K562 (cell line): ENCODE measurements at regions not wholly inside any gene's neighbourhood (a gene's known extent, or its start where the extent isn't known, plus 50 kb on each side); places are given as distances from the start of the nearest gene placed in this dataset.

Experiments used
- BRD9 ChIP-seq: fragments of 450-650 bp; IDR thresholded peaks from 2 replicates; pipeline ENCODE4 v1.6.1; 2018; ENCODE audit warnings: low read depth; ENCODE audit not compliant: partially characterized antibody
- CHCHD3 ChIP-seq: fragments of 250-450 bp; sonication (Bioruptor Pico); IDR thresholded peaks from 2 replicates; pipeline ENCODE4 v2.1.2; 2022; ENCODE audit warnings: mild to moderate bottlenecking
- FOXA1 ChIP-seq: fragments of 450-650 bp; IDR thresholded peaks from 2 replicates; pipeline ENCODE4 v1.6.1; 2016; ENCODE audit warnings: mild to moderate bottlenecking, borderline replicate concordance
- KLF1 ChIP-seq: fragments of 450-650 bp; IDR thresholded peaks from 2 replicates; pipeline ENCODE4 v1.6.1; 2016; ENCODE audit warnings: missing genetic modification characterization, missing compliant biosample characterization
- NCOA4 ChIP-seq: fragments of 450-650 bp; IDR thresholded peaks from 2 replicates; pipeline ENCODE4 v1.6.1; 2018; ENCODE audit warnings: mild to moderate bottlenecking; ENCODE audit not compliant: partially characterized antibody
- RAD51 ChIP-seq: fragments of 450-650 bp; IDR thresholded peaks from 2 replicates; pipeline ENCODE4 v1.7.1; 2016; ENCODE audit warnings: low read depth, mild to moderate bottlenecking, borderline replicate concordance
- REST ChIP-seq, 2 experiments: fragments of 450-650 bp; formaldehyde crosslinking in 1 of 2; IDR thresholded peaks; 2 replicates each; pipeline versions ENCODE4 v1.4.0 to v1.6.1; 2014 to 2020; ENCODE audit warnings: mild to moderate bottlenecking in 2 of 2, borderline replicate concordance in 1 of 2, low read depth in 1 of 2
- SMARCC2 ChIP-seq: fragments of 450-650 bp; IDR thresholded peaks from 2 replicates; pipeline ENCODE4 v1.6.1; 2017; ENCODE audit warnings: antibody characterized with exemption, moderate library complexity, mild to moderate bottlenecking, low read depth
- STAT6 ChIP-seq: sonication (generic); formaldehyde crosslinking; IDR thresholded peaks from 2 replicates; pipeline ENCODE4 v1.8.1; 2023; ENCODE audit warnings: mild to moderate bottlenecking, missing genetic modification reagents
- SUPT5H ChIP-seq: fragments of 450-650 bp; IDR thresholded peaks from 2 replicates; pipeline ENCODE4 v1.6.1; 2016
- TCF7L2 ChIP-seq: fragments of 150-350 bp; IDR thresholded peaks from 2 replicates; pipeline ENCODE4 v1.6.1; 2016; ENCODE audit warnings: low read depth, mild to moderate bottlenecking, low read length, moderate library complexity
- ZNF408 ChIP-seq: fragments of 250-450 bp; sonication (Bioruptor Pico); IDR thresholded peaks from 2 replicates; pipeline ENCODE4 v1.4.0; 2020; ENCODE audit warnings: low read depth, mild to moderate bottlenecking, moderate library complexity
- ZNF707 ChIP-seq: fragments of 250-450 bp; sonication (Bioruptor Pico); conservative IDR thresholded peaks from 2 replicates; pipeline ENCODE4 v1.8.0; 2022; ENCODE audit warnings: inconsistent platforms, mild to moderate bottlenecking, moderate library complexity
- TF ChIP-seq, protein P1 (sequence below): IDR thresholded peaks from 3 replicates; pipeline ENCODE4 v1.6.1; 2011; ENCODE audit warnings: borderline replicate concordance, mild to moderate bottlenecking, moderate library complexity; ENCODE audit not compliant: insufficient read length; ENCODE audit errors: extremely low read depth

DNA sequence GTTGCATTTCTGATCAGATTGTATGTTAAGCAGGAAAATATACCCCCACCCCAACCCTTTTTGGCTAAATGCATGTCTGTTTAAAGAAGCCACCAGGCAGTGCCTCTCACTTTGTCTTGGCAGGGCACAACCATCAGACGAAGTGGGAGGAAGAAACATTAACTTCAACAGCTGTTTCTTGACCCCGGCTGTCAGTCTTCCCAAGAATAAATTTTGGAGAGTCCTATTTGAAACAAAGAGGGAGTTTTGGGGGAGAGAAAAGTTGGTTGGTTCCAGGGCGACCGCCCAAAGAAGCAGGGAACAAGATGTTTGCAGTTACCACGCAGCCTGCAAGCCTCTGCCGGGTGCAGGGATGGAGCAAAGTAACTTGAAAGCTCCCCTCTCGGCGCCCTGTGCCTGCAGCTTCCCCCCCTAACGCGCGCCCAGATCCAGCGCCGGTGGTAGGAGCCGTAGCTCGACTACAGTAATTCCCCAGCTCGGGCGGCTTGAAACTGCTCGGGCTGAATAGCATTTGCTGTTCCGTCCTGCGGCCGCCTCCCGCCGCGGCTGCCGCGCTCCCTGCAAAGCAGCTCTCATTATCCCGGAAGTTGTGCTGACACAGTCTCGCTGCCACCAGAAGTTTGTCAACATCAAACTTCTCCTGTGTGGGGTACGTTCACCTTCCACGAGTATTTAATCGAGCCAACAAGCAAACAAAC, 100.7 kb upstream of the SSBP2 start (continued):
- TF ChIP-seq STAT6 (CRISPR knock-in tag) (no peak), BRD9 (no peak), RAD51 (no peak), ZNF707 (CRISPR knock-in tag) (no peak), TCF7L2 (peak; percentile 84), NCOA4 (no peak), REST (IDR thresholded peaks at IDR 0.05; ENCODE audit: borderline replicate concordance) (peak; percentile 60; the same call in 1 of the 2 replicates), REST (CRISPR knock-in tag; IDR thresholded peaks at IDR 0.05; ENCODE audit: low read depth) (0 out of 2 replicates have a peak, but pooled peaks have one; percentile 24), CHCHD3 (no peak), ZNF408 (CRISPR knock-in tag) (no peak), SUPT5H (peak; percentile 53), KLF1 (tag) (0 out of 2 replicates have a peak, but pooled peaks have one; percentile 62), FOXA1 (no peak), SMARCC2 (no peak)
- TF ChIP-seq, protein P1, sequence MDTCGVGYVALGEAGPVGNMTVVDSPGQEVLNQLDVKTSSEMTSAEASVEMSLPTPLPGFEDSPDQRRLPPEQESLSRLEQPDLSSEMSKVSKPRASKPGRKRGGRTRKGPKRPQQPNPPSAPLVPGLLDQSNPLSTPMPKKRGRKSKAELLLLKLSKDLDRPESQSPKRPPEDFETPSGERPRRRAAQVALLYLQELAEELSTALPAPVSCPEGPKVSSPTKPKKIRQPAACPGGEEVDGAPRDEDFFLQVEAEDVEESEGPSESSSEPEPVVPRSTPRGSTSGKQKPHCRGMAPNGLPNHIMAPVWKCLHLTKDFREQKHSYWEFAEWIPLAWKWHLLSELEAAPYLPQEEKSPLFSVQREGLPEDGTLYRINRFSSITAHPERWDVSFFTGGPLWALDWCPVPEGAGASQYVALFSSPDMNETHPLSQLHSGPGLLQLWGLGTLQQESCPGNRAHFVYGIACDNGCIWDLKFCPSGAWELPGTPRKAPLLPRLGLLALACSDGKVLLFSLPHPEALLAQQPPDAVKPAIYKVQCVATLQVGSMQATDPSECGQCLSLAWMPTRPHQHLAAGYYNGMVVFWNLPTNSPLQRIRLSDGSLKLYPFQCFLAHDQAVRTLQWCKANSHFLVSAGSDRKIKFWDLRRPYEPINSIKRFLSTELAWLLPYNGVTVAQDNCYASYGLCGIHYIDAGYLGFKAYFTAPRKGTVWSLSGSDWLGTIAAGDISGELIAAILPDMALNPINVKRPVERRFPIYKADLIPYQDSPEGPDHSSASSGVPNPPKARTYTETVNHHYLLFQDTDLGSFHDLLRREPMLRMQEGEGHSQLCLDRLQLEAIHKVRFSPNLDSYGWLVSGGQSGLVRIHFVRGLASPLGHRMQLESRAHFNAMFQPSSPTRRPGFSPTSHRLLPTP = no peak
